22Rv1 (cell line): ENCODE measurements at regions not wholly inside any gene's neighbourhood (a gene's known extent, or its start where the extent isn't known, plus 50 kb on each side); places are given as distances from the start of the nearest gene placed in this dataset.

Experiments used
- H3K27ac ChIP-seq: fragments of 450-650 bp; 2 replicates; pipeline ENCODE4 v1.5.1; 2017
- ZFX ChIP-seq: fragments of 450-650 bp; IDR thresholded peaks from 2 replicates; pipeline ENCODE4 v1.6.1; 2017; ENCODE audit warnings: antibody characterized with exemption, borderline replicate concordance
- TF ChIP-seq, protein P1 (sequence below): fragments of 450-650 bp; IDR thresholded peaks from 2 replicates; pipeline ENCODE4 v1.5.1; 2017; ENCODE audit warnings: mild to moderate bottlenecking

DNA sequence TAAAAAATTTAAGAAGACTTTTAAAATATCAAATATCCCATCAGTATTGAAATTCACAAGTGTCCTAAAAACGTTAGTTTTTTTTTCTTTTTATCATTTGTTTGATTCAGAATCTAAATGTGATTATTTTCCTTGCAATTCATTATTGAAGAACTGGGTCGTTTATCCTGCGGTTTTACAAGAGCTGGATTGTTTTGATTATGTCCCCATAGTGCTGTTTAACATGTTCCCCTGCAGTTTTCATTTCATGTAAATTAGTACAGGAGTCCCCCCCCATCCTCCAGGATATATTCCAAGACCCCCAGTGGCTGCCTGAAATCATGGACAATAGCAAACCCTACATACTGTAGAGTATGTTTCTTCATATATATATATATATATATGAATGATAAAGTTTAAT, 105.7 kb downstream of the KCTD15 start:
- no peak for TF ChIP-seq ZFX
- TF ChIP-seq, protein P1, sequence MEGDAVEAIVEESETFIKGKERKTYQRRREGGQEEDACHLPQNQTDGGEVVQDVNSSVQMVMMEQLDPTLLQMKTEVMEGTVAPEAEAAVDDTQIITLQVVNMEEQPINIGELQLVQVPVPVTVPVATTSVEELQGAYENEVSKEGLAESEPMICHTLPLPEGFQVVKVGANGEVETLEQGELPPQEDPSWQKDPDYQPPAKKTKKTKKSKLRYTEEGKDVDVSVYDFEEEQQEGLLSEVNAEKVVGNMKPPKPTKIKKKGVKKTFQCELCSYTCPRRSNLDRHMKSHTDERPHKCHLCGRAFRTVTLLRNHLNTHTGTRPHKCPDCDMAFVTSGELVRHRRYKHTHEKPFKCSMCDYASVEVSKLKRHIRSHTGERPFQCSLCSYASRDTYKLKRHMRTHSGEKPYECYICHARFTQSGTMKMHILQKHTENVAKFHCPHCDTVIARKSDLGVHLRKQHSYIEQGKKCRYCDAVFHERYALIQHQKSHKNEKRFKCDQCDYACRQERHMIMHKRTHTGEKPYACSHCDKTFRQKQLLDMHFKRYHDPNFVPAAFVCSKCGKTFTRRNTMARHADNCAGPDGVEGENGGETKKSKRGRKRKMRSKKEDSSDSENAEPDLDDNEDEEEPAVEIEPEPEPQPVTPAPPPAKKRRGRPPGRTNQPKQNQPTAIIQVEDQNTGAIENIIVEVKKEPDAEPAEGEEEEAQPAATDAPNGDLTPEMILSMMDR, result no peak
- no peak overlapping the region for H3K27ac ChIP-seq

DNA sequence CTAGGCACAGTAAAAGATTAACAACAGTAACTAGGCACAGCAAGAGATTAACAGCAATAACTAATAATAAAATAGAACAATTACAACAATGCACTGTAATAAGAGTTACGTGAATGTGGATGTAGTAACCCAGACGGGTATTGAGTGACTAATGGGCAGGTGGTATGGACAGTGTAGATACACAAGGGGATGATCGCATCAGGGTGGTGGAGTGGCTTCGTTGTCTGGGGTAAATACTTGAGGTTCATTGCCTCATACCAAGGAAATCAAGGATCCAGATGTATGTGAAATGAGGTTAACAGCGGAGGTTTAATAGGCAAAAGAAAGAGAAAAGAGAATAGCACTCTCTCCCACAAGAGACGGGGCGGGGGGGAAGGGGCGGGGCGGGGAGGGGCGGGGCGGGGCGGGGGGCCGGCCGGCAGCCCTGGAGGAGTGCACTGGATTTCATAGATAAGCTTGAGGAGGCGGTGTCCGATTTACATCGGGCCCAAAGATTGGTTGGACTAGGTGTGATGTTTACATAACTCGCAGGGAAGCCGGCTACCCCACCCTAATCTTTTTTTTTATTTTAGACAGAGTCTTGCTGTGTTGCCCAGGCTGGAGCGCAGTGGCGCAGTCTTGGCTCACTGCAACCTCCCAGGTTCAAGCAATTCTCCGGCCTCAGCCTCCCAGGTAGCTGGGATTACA, 106.3 kb downstream of the KCTD15 start:
- H3K27ac ChIP-seq, result no peak overlapping the region
- no peak for TF ChIP-seq ZFX
- TF ChIP-seq, protein P1, result no peak

DNA sequence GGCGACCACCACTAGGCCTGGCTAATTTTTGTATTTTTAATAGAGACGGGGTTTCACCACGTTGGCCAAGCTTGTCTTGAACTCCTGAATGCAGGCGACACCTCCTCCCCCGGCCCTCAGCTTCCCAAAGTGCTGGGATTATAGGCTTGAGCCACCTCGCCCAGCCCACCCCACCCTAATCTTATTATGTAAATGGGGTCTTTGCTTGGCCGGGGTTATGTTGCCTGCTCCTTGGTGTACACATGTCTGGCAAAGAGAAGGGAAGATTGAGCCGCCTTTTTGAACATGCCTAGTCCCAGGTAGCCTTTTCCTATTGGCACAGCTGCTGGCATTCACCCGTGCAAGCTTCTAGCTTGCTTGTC, 106.8 kb downstream of the KCTD15 start:
- TF ChIP-seq ZFX, result no peak
- TF ChIP-seq, protein P1, result no peak

DNA sequence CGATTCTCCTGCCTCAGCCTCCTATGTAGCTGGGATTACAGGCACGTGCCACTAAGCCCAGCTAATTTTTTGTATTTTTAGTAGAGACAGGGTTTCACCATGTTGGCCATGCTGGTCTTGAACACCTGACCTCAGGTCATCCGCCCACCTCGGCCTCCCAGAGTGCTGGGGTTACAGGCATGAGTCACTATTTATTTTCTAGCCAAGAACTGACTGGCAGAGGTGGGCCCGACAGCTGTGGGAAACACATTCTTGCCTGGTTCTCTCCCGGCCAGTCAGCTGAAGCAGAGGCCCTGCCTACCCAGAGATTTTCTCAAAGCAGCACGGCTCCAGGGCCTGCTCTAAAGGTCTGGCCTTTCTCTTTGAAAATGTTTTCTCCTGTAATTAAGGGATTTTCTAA, 108.0 kb downstream of the KCTD15 start:
- TF ChIP-seq, protein P1, result no peak
- TF ChIP-seq ZFX, result no peak
- no peak overlapping the region for H3K27ac ChIP-seq

More for the DNA sequence above, 106.8 kb downstream of the KCTD15 start:
- no peak overlapping the region for H3K27ac ChIP-seq

DNA sequence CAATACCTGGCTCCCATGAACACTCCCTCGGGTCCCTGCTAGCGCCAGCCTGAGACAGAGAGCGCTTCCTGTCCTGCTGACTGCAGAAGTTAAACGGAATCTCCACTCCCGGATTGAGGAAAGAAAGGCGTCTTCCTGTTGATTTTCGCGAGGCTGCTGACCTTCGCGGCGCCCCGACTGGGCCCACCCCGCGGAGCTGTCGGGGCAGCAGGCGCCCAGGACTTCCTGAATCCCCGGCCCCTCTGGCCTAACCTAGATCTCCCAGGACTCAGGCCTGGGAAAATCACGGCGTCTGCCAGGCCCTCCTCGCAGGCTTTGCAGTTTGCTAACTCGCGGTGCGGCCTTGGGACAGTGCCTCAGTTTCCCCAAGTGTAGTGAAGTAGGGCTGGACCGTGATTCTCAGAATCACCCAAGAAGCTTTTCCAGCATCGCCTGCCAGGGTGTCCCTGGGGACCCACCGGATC, 108.8 kb downstream of the KCTD15 start:
- H3K27ac ChIP-seq, result peak overlapping the region; percentile 27; the same call in 1 of the 2 replicates
- TF ChIP-seq, protein P1, result no peak
- no peak for TF ChIP-seq ZFX

DNA sequence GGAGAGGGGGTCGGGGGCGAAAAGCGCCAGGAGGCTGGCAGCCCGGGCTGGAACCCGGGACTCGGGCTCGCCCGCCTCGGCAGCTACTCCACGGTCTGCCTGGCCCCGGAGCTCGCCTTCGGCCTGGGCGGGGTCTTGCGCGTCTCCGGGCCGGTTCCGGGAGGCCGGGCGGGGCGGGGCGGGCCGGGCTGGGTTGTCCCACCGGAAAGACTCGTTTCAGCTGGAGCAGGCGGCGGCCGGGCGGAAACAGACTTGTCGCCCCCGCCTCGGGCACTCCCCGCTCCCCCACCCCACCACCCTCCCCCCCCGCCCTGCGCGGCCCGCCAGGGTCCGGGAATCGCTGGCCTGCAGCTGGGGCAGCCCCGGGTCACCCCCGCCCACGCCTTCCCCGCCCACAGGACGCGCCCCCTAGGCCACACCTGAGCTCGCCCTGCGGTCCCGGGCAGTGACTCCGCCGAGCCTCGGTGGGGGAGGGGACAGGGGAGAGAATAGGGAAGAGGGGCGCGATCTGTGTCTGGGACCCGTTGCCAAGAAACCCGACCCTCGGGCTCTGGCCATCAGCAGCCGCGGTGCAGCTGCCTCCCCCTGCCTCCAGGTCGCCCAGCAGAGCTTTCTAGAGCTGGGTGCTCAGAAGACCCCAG, 109.4 kb downstream of the KCTD15 start:
- TF ChIP-seq ZFX, result no peak
- TF ChIP-seq, protein P1, result no peak
- H3K27ac ChIP-seq, result peak overlapping the region; percentile 27; the same call in 1 of the 2 replicates
